ENCODE measurements at regions not wholly inside any gene's neighbourhood (a gene's known extent, or its start where the extent isn't known, plus 50 kb on each side); places are given as distances from the start of the nearest gene placed in this dataset.

GRCh38 chr2:58757971-58758370, 516.8 kb upstream of the FANCL start:
- no peak for TF ChIP-seq POLR2A (IDR thresholded peaks at IDR 0.05)
- TF ChIP-seq CTCF (IDR thresholded peaks at IDR 0.05) = no peak
- TF ChIP-seq POLR2AphosphoS5 (IDR thresholded peaks at IDR 0.05) = no peak
- no peak for TF ChIP-seq EP300 (IDR thresholded peaks at IDR 0.05)
